HG02973 (cell line): ENCODE measurements at regions not wholly inside any gene's neighbourhood (a gene's known extent, or its start where the extent isn't known, plus 50 kb on each side); places are given as distances from the start of the nearest gene placed in this dataset.

Experiments used
- ATAC-seq: cut with Tn5 transposase; IDR thresholded peaks from one replicate; pipeline ENCODE4 v1.9.1; 2021; ENCODE audit warnings: moderate library complexity; ENCODE audit not compliant: unreplicated experiment

- ATAC-seq = no peak
These were observed 386.0 kb downstream of the TLL1 start for GRCh38 chr4:166259081-166259480.

DNA sequence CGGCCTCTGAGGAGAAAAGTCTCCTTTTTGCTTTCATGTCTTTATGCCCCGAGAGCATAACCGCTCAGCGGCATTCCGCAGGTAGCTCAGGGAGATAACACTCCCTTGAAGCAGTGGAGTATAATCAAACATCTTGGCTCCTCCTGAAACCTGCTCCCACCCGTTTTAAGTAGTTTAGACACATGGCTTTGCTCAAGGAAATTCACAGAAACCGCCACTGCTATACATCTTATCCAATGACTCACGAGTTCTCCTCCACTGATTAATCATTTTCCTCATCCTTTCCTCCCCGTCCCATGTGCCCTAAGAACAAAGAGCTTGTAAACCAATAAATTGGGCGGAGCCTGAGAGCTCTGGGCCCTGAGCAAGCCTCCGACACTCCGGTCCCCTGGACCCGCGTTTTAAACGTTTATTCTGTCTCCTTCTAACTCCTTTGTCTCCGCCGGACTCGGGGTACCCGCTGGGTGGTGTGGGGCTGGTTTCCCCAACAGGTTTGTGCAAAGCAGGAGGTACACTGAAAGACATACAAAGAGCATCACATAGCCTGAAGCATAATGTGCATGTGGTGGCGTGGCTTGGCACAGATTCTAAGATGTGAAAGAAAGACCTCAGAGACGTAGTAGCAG is 401.2 kb downstream of the TLL1 start:
- no peak for ATAC-seq

DNA sequence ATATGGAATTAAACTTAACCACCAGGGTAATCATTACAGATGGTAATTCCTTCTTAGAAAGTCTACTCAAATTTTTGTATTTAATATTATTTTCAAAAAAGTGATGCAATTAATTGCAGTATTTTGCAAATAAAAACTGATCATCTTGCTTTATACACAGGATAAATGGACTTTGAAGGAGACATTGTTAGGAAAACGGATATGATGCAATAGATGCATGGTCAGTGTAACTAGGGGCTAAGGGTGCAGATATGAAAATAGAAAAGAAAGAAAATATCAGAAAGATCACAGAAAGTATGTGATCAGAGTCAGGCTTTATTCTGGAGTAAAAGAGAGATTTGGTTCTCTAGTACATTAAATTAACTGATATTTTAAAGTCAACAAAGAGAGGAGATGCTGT is 401.7 kb downstream of the TLL1 start:
- ATAC-seq = no peak

DNA sequence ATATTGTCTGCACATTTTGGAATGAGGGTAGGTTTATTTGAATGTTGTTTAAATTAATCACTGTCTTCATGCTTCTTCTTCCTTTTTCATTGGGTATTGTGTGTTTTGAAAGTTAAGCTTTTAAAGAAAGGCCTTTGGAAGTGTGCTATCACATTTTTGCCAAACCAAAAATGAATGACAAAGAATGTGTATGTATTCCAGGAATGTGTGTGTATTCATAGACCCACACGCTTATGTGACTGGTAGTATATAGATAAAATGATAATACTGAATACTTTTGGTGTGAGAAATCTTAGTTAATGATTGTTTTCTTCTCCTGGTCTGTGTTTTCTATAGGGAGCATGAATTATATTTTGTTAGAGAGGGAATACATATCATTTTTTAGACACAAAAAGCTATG is 404.4 kb downstream of the TLL1 start:
- no peak for ATAC-seq

DNA sequence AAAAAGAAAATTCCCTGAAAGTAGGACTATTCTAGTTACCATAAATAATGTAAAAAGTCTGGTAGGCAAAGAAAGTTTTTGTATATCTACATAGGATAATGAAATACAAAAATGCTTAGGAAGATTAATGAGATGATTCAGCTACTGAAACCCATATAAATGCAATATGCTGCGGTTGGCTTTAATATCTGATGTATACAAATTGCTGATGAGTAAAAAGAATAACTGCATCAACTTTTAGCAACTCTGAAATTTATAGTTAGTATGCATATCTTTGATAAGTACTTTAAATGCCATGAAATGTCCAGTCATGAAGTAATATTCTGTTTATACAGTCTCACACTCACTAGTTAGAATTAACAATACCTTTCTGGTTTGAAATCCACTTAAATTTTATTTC is 404.8 kb downstream of the TLL1 start:
- ATAC-seq = no peak

GRCh38 chr4:166279261-166279660 is 406.2 kb downstream of the TLL1 start:
- no peak for ATAC-seq

- ATAC-seq = no peak
These were observed 407.6 kb downstream of the TLL1 start for GRCh38 chr4:166280642-166281041.

DNA sequence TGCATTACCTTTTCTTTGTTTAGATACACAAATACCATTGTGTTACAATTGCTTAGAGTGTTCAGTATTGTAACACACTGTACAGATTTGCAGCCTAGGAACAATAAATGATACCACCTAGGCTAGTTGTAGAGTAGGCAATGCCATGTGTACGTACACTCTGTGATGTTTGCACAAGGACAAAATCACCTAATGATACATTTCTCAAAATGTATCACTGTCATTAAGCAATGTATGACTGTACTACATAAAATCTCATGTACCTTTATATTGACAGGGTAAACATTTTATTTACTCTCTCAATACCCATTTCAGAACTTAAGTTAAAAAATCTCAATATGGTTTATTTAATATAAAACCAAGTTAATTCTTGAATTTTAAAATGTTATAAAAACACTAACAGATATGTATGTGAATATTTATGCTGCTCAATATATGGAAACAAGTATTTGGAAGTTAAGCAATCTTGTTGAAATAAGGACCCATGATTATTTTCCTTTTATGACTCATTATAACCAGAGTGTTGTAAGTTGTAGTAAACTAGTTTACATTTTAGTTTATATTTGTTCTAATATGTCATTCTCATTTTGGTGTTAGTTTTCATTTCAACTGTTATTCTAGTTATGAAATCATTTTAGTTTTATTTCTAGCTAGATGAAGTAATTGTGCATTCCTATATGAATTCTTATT is 409.2 kb downstream of the TLL1 start:
- ATAC-seq = no peak

- ATAC-seq = no peak
These were observed 411.2 kb downstream of the TLL1 start for GRCh38 chr4:166284221-166284620.

DNA sequence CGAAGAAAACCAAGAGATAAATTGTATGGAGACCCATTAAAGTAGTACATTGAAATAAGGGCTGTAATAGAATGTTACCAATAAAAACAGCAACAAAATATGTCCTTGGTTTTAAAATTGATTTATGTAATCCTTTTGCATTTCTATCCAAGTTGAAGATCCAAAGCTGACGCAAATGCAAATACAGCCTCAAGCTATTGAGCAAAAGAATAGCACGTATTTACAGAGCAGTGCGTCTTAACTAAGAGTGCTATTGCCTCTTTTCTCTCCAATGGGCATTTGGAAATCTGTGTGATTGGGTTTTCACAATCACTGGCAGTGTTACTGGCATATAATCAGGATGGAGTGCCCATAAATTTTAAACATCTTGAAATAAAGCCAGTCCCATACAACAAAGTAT is 417.4 kb downstream of the TLL1 start:
- no peak for ATAC-seq

DNA sequence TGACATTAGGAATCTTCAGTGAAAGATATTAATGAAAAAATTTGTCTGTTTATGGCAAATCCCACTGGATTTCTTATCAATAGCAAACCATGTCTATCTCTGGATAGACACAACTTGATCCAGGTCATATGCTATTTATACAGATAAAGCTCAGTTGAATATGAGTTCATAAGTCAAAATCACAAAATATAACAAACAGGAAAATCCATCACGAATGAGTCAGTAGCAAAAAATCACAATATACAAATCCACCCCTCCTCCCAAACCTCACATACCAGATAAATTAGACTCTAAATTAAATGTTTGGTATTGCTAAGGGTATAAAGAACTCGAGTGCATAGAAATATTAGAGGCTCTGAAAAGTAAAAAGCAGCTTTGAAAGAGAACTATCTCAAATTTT is 420.5 kb downstream of the TLL1 start:
- no peak for ATAC-seq

- no peak for ATAC-seq
These were observed 428.2 kb downstream of the TLL1 start for GRCh38 chr4:166301266-166301665.

DNA sequence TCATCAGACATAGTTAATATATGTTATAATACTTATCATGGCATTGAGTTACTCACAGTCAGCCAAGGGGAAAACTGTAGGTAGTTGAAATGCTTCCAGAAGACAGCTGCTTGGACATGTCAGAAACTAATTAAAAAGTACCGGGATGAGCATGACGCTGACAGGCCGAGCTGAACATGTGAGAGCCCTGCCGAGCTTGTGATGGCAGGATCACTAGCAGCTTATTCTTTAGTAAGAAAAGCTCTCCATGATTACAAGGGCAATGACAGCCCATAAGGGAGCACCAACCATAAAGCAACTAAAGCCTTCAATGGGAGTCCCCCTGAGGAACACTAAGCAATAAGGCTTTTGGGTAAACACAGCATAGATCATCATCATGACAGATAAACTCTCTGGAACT is 435.6 kb downstream of the TLL1 start:
- no peak for ATAC-seq

DNA sequence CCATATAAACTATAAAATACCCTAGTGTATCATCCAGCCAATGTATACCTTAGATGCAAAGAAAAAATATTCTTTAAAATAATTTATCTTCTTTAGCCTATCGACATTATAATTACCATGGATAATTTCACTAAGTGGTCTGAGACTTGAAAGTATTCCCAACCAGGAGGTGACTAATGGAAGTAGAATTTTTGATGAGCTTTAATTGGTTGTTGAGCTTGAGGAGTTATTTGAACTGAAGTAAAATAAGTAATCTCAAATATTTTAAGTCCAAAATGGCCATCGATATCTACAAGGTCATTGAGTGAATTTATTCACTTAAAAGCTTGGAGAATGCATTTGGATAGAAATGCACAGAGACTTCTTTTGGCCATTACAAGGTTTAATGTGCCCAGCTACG is 436.2 kb downstream of the TLL1 start:
- no peak for ATAC-seq

- no peak for ATAC-seq
These were observed 438.1 kb downstream of the TLL1 start for GRCh38 chr4:166311169-166311568.

- no peak for ATAC-seq
These were observed 439.1 kb downstream of the TLL1 start for GRCh38 chr4:166312166-166312565.

- no peak for ATAC-seq
These were observed 441.9 kb downstream of the TLL1 start for GRCh38 chr4:166314902-166315301.

GRCh38 chr4:166315721-166316467 is 442.9 kb downstream of the TLL1 start:
- no peak for ATAC-seq

- no peak for ATAC-seq
These were observed 445.9 kb downstream of the TLL1 start for GRCh38 chr4:166318810-166319525.

DNA sequence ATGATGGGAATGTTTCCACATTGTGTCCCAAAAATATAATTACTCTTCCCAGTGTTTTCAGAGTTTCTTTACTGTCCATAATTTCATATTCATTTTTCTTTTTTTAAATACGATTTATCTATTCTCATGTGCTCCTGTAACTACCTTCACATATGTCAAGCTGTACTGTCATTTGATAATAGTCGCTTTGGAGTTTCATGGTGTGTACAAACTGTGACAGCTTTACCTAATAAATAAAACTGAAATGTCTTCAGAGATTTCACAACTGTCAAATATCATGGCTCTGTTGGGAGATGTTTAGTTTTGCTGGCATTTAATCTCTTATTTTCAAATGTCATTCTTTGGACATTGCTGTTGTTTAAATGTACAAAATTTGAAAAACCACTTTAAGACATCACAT is 450.2 kb downstream of the TLL1 start:
- ATAC-seq = no peak

DNA sequence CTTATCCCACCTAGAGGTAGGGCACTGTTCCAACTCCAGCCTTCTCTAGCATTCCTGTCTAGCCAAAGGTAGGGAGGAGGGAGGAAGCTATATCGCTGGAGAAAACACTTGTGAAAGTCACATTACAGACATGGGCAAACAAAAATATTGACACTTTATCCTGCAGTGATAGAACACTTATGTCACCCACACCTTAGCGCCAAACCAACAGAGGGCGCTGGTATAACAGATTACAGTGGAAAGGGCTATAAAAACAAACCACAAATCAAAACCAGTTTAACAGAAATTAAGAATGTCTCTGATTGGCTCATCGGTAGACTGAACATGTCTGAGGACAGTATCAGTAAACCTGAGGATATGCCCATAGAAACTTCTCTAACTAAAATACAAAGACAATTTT is 451.3 kb downstream of the TLL1 start:
- peak; percentile 58 for ATAC-seq
